SK-N-SH (cell line): ENCODE measurements at regions not wholly inside any gene's neighbourhood (a gene's known extent, or its start where the extent isn't known, plus 50 kb on each side); places are given as distances from the start of the nearest gene placed in this dataset.

Source experiments
- CTCF ChIA-PET: fragments of 300-600, 350-600 bp; formaldehyde crosslinking; extraction: SDS; loops from one replicate; lab custom pipeline; 2021; lab: Yijun Ruan, JAX
- POLR2A ChIA-PET: fragments of 350-600 bp; sonication (Branson Sonifier 250); formaldehyde crosslinking; extraction: SDS; loops from one replicate; lab custom pipeline; 2020; ENCODE audit warnings: antibody characterized with exemption, inconsistent platforms; lab: Yijun Ruan, JAX
- DNase-seq: peaks from one replicate; pipeline ENCODE4 v3.0.0; 2012
- H2AFZ ChIP-seq: fragments of 200-600 bp; sonication (generic); 2 replicates; pipeline ENCODE4 v1.8.1; 2016; ENCODE audit warnings: antibody characterized with exemption, mild to moderate bottlenecking, low read depth
- H3F3A ChIP-seq: fragments of 200-600 bp; sonication (generic); replicated peaks from 2 replicates; pipeline ENCODE3; 2016; ENCODE audit warnings: antibody characterized with exemption, mild to moderate bottlenecking; ENCODE audit not compliant: insufficient read depth
- H3K27ac ChIP-seq, 2 experiments: fragments of 200-500 bp in 1 of 2; fragments of 200-600 bp in 1 of 2; sonication (Bioruptor generic) in 1 of 2; sonication (generic), shearing (Covaris generic) in 1 of 2; 2 replicates each; pipeline versions ENCODE4 v1.5.1 to v1.6.1; 2014 to 2016; ENCODE audit warnings: low read depth in 2 of 2, inconsistent platforms in 1 of 2, low read length in 1 of 2, mild to moderate bottlenecking in 1 of 2, mixed read lengths in 1 of 2
- H3K27me3 ChIP-seq: fragments of 200-600 bp; sonication (generic), shearing (Covaris generic); 2 replicates; pipeline ENCODE4 v1.6.1; 2016; ENCODE audit warnings: mixed run types; ENCODE audit not compliant: insufficient read depth
- H3K36me3 ChIP-seq, 2 experiments: fragments of 200-500 bp in 1 of 2; fragments of 200-600 bp in 1 of 2; sonication (Bioruptor generic) in 1 of 2; sonication (generic) in 1 of 2; replicated peaks in 1 of 2; 2 replicates each; pipeline versions ENCODE3 to v1.5.1; 2014 to 2016; ENCODE audit warnings: low read length in 1 of 2, mild to moderate bottlenecking in 1 of 2; ENCODE audit not compliant: insufficient read depth in 2 of 2, control insufficient read depth in 1 of 2
- H3K4me1 ChIP-seq, 2 experiments: fragments of 200-500 bp in 1 of 2; fragments of 200-600 bp in 1 of 2; sonication (Bioruptor generic) in 1 of 2; sonication (generic), shearing (Covaris generic) in 1 of 2; 2 replicates each; pipeline versions ENCODE4 v1.5.1 to v1.6.1; 2014 to 2016; ENCODE audit warnings: low read depth in 1 of 2, low read length in 1 of 2, mixed run types in 1 of 2; ENCODE audit not compliant: insufficient read depth in 2 of 2, control insufficient read depth in 1 of 2
- H3K4me2 ChIP-seq: fragments of 200-600 bp; sonication (generic), shearing (Covaris generic); 2 replicates; pipeline ENCODE4 v1.6.1; 2017; ENCODE audit warnings: mixed run types
- H3K4me3 ChIP-seq, 2 experiments: fragments of 200-500 bp in 1 of 2; fragments of 200-600 bp in 1 of 2; sonication (Bioruptor generic) in 1 of 2; sonication (generic), shearing (Covaris generic) in 1 of 2; 2 replicates each; pipeline versions ENCODE4 v1.5.1 to v1.8.1; 2014 to 2016; ENCODE audit warnings: low read depth in 2 of 2, inconsistent platforms in 1 of 2, low read length in 1 of 2, mild to moderate bottlenecking in 1 of 2, mixed read lengths in 1 of 2, moderate library complexity in 1 of 2
- H3K79me2 ChIP-seq: fragments of 200-600 bp; sonication (generic); 2 replicates; pipeline ENCODE4 v1.8.1; 2017; ENCODE audit warnings: mild to moderate bottlenecking; ENCODE audit not compliant: insufficient read depth
- H3K9ac ChIP-seq: fragments of 200-600 bp; sonication (generic); 2 replicates; pipeline ENCODE4 v1.6.1; 2017; ENCODE audit warnings: mixed run types
- H3K9me2 ChIP-seq: fragments of 200-600 bp; sonication (generic); 2 replicates; pipeline ENCODE4 v1.6.1; 2017; ENCODE audit warnings: mixed run types
- H3K9me3 ChIP-seq: fragments of 200-600 bp; sonication (generic); 2 replicates; pipeline ENCODE4 v1.6.1; 2017; ENCODE audit warnings: mixed run types, mild to moderate bottlenecking, moderate library complexity
- H4K20me1 ChIP-seq: fragments of 200-600 bp; sonication (generic); 2 replicates; pipeline ENCODE4 v1.6.1; 2017; ENCODE audit warnings: mild to moderate bottlenecking, mixed run types; ENCODE audit not compliant: insufficient read depth
- CHD2 ChIP-seq: fragments of 150-350 bp; IDR thresholded peaks from 2 replicates; pipeline ENCODE4 v1.6.1; 2018; ENCODE audit warnings: low read length; ENCODE audit not compliant: partially characterized antibody
- ELF1 ChIP-seq: IDR thresholded peaks from 2 replicates; pipeline ENCODE4 v1.4.0; 2012
- EP300 ChIP-seq, 2 experiments: IDR thresholded peaks; 2 replicates each; pipeline versions ENCODE4 v1.4.0 to v1.6.1; 2012; ENCODE audit warnings: borderline replicate concordance in 1 of 2, low read depth in 1 of 2, low read length in 1 of 2
- EZH2phosphoT487 ChIP-seq: fragments of 200-600 bp; sonication (generic); IDR thresholded peaks from 2 replicates; pipeline ENCODE4 v1.6.1; 2017; ENCODE audit warnings: low read depth, mixed run types, mild to moderate bottlenecking, antibody characterized with exemption, moderate library complexity, borderline replicate concordance
- FOXJ3 ChIP-seq: sonication (generic); formaldehyde crosslinking; IDR thresholded peaks from 2 replicates; pipeline ENCODE4 v1.5.1; 2020; ENCODE audit warnings: mild to moderate bottlenecking, missing genetic modification reagents
- JUND ChIP-seq: IDR thresholded peaks from 2 replicates; pipeline ENCODE4 v1.4.0; 2012
- MEF2A ChIP-seq: IDR thresholded peaks from 2 replicates; pipeline ENCODE4 v1.4.0; 2012; ENCODE audit warnings: low read depth, borderline replicate concordance
- MXI1 ChIP-seq: IDR thresholded peaks from 2 replicates; pipeline ENCODE4 v1.6.1; 2012; ENCODE audit warnings: mild to moderate bottlenecking, low read depth, low read length, improper control_type of control experiment
- NFIC ChIP-seq: IDR thresholded peaks from 2 replicates; pipeline ENCODE4 v1.4.0; 2012; ENCODE audit warnings: borderline replicate concordance
- POLR2AphosphoS5 ChIP-seq: IDR thresholded peaks from 2 replicates; pipeline ENCODE4 v1.6.1; 2012; ENCODE audit warnings: low read depth, low read length
- RAD21 ChIP-seq: IDR thresholded peaks from 2 replicates; pipeline ENCODE4 v1.6.1; 2012; ENCODE audit warnings: mild to moderate bottlenecking, low read length
- RCOR1 ChIP-seq: fragments of 150-350 bp; IDR thresholded peaks from 2 replicates; pipeline ENCODE4 v1.6.1; 2017; ENCODE audit warnings: antibody characterized with exemption, low read length
- RFX5 ChIP-seq: IDR thresholded peaks from 2 replicates; pipeline ENCODE4 v1.6.1; 2012; ENCODE audit warnings: mild to moderate bottlenecking, improper control_type of control experiment, low read length
- TEAD4 ChIP-seq: IDR thresholded peaks from 2 replicates; pipeline ENCODE4 v1.4.0; 2012; ENCODE audit warnings: mild to moderate bottlenecking, borderline replicate concordance; ENCODE audit not compliant: insufficient read depth
- WGBS: methylation state at CpG from one replicate; pipeline ENCODE4 v1.1.6; 2017; ENCODE audit warnings: low lambda C conversion rate; 5-methylcytosine and 5-hydroxymethylcytosine counted together
- TF ChIP-seq, protein P1 (sequence below): IDR thresholded peaks from 2 replicates; pipeline ENCODE4 v1.4.0; 2012; ENCODE audit warnings: low read depth, borderline replicate concordance
- TF ChIP-seq, protein P2 (sequence below): IDR thresholded peaks from 2 replicates; pipeline ENCODE4 v1.4.0; 2012; ENCODE audit warnings: low read depth, borderline replicate concordance
- TF ChIP-seq, protein P3 (sequence below): fragments of 150-350 bp; IDR thresholded peaks from 2 replicates; pipeline ENCODE4 v1.6.1; 2017; ENCODE audit warnings: antibody characterized with exemption, low read length, low read depth, borderline replicate concordance

- no peaks in the 10 kb centered on the region for H3K9me3 ChIP-seq
- no peaks in the 10 kb centered on the region for H3K4me1 ChIP-seq
- POLR2A ChIA-PET: no interaction called here
- H3K9me2 ChIP-seq: no peaks in the 10 kb centered on the region
- H4K20me1 ChIP-seq: no peaks in the 10 kb centered on the region
- CTCF ChIA-PET: interaction anchor here (2.2 to 6.3 kb wide), 2 partner anchors 7 to 21 kb away, joined by 11 to 49 read pairs; no protein-coding TSS in a partner anchor
- H3K27me3 ChIP-seq: no peaks in the 10 kb centered on the region
- H3K4me2 ChIP-seq: no peak overlapping the region
- H3K27ac ChIP-seq: no peak overlapping the region
- no peak overlapping the region for H3K9ac ChIP-seq
- TF ChIP-seq ELF1: no peak
- TF ChIP-seq TEAD4: no peak
- no peak for TF ChIP-seq EP300 (IDR thresholded peaks at IDR 0.05; ENCODE audit: borderline replicate concordance in 1 of 2, low read depth in 1 of 2, low read length in 1 of 2)
- TF ChIP-seq, protein P1, sequence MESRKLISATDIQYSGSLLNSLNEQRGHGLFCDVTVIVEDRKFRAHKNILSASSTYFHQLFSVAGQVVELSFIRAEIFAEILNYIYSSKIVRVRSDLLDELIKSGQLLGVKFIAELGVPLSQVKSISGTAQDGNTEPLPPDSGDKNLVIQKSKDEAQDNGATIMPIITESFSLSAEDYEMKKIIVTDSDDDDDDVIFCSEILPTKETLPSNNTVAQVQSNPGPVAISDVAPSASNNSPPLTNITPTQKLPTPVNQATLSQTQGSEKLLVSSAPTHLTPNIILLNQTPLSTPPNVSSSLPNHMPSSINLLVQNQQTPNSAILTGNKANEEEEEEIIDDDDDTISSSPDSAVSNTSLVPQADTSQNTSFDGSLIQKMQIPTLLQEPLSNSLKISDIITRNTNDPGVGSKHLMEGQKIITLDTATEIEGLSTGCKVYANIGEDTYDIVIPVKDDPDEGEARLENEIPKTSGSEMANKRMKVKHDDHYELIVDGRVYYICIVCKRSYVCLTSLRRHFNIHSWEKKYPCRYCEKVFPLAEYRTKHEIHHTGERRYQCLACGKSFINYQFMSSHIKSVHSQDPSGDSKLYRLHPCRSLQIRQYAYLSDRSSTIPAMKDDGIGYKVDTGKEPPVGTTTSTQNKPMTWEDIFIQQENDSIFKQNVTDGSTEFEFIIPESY: no peak
- TF ChIP-seq MXI1: no peak
- TF ChIP-seq FOXJ3 (CRISPR knock-in tag): no peak
- TF ChIP-seq, protein P2, sequence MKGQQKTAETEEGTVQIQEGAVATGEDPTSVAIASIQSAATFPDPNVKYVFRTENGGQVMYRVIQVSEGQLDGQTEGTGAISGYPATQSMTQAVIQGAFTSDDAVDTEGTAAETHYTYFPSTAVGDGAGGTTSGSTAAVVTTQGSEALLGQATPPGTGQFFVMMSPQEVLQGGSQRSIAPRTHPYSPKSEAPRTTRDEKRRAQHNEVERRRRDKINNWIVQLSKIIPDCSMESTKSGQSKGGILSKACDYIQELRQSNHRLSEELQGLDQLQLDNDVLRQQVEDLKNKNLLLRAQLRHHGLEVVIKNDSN: no peak
- TF ChIP-seq MEF2A: no peak
- TF ChIP-seq CHD2: no peak
- TF ChIP-seq RCOR1: no peak
- TF ChIP-seq EZH2phosphoT487: no peak
- no peak for TF ChIP-seq RFX5
- no peak for TF ChIP-seq RAD21
- no peak for TF ChIP-seq NFIC
- TF ChIP-seq, protein P3, sequence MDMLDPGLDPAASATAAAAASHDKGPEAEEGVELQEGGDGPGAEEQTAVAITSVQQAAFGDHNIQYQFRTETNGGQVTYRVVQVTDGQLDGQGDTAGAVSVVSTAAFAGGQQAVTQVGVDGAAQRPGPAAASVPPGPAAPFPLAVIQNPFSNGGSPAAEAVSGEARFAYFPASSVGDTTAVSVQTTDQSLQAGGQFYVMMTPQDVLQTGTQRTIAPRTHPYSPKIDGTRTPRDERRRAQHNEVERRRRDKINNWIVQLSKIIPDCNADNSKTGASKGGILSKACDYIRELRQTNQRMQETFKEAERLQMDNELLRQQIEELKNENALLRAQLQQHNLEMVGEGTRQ: no peak
- no peak for TF ChIP-seq POLR2AphosphoS5
- no peak overlapping the region for H2AFZ ChIP-seq
- no peaks in the 10 kb centered on the region for H3K36me3 ChIP-seq
- no peaks in the 10 kb centered on the region for H3K79me2 ChIP-seq
- no peak overlapping the region for H3K4me3 ChIP-seq
- H3F3A ChIP-seq: no peaks in the 10 kb centered on the region
- DNase-seq: no peak
- WGBS: 0% methylated on average over 1 of the region's 1 CpG
These were observed 80.8 kb upstream of the FSHB start for GRCh38 chr11:30149998-30150397.

GRCh38 chr11:30150425-30150824, 80.4 kb upstream of the FSHB start:
- H3K4me1 ChIP-seq: no peaks in the 10 kb centered on the region
- H3K9ac ChIP-seq: no peak overlapping the region
- H3K27ac ChIP-seq: no peak overlapping the region
- H3K27me3 ChIP-seq: no peaks in the 10 kb centered on the region
- no peak overlapping the region for H2AFZ ChIP-seq
- no peaks in the 10 kb centered on the region for H3K9me2 ChIP-seq
- H3K79me2 ChIP-seq: no peaks in the 10 kb centered on the region
- H3K4me3 ChIP-seq: no peak overlapping the region
- POLR2A ChIA-PET: no interaction called here
- CTCF ChIA-PET: interaction anchor here (2.2 to 6.3 kb wide), 2 partner anchors 8 to 22 kb away, joined by 11 to 49 read pairs; no protein-coding TSS in a partner anchor
- no peaks in the 10 kb centered on the region for H3F3A ChIP-seq
- 6% methylated on average over 3 of the region's 3 CpGs for WGBS
- no peak overlapping the region for H3K4me2 ChIP-seq
- no peaks in the 10 kb centered on the region for H4K20me1 ChIP-seq
- H3K9me3 ChIP-seq: no peaks in the 10 kb centered on the region
- DNase-seq: no peak
- H3K36me3 ChIP-seq: no peaks in the 10 kb centered on the region
- TF ChIP-seq JUND: no peak
- TF ChIP-seq, all 33 proteins: peak for 0
